ENCODE measurements at regions not wholly inside any gene's neighbourhood (a gene's known extent, or its start where the extent isn't known, plus 50 kb on each side); places are given as distances from the start of the nearest gene placed in this dataset.
"Not testable (repeated sequence)": the region's sequence is repeated elsewhere in the genome, so short reads cannot be mapped to it uniquely, and the experiment has no call there.

DNA sequence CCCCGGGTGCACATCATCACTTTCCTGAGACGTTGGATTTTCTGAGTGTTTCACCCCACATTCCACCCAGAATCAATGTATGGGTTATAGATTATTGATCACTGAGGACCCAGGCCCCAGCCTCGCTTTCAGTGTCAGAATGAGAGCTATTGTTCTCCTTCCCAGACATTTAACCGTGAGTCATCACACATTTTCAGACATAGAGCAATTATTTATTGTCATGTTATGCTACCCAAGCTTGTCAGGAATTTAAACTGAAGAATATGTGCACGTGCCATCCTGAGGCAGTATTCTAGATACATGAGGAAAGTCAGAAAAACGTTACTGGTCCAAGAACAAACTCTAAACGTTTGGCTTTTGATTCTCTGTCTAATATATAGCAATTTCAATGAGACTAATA lies 276.6 kb upstream of the ZNF507 start:
- no peak for TF ChIP-seq POLR2A (IDR thresholded peaks at IDR 0.05; ENCODE audit: low read depth, low read length)
- TF ChIP-seq SPI1 (IDR thresholded peaks at IDR 0.05; ENCODE audit: low read depth, low read length): no peak
- TF ChIP-seq PAX5 (IDR thresholded peaks at IDR 0.05; ENCODE audit: insufficient read depth, low read length, severe bottlenecking): no peak
- no peak for TF ChIP-seq POLR2AphosphoS5 (IDR thresholded peaks at IDR 0.05; ENCODE audit: low read depth, low read length)
- no peak for TF ChIP-seq TAF1 (IDR thresholded peaks at IDR 0.05; ENCODE audit: low read depth, low read length)
- TF ChIP-seq POU2F2 (IDR thresholded peaks at IDR 0.05; ENCODE audit: low read depth, low read length): no peak
- FAIRE-seq (no peak), DNase-seq (ENCODE audit: insufficient read length, low spot score) (no peak)

DNA sequence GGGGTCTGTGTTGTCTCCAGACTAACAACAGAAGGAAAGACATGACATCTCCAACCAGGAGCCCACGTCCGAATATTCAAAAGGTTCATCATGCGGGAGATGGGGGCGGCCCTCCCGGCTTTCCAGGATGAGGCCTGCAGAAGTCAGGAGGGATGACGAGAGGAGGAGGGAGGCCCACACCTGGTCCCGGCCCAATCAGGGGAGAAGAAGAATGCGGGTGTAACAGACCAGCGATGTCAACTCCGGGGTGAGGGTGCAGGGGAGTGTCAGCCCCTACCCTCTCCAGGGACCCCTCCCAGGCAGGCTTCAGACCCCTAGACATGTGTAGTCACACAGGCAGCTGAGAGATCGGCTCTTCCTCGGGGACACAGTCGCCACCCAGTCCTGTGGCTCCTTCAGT lies 275.3 kb upstream of the ZNF507 start:
- DNase-seq (ENCODE audit: insufficient read length, low spot score) (no peak), FAIRE-seq (no peak)
- no peak for TF ChIP-seq TAF1 (IDR thresholded peaks at IDR 0.05; ENCODE audit: low read depth, low read length)
- TF ChIP-seq POLR2AphosphoS5 (IDR thresholded peaks at IDR 0.05; ENCODE audit: low read depth, low read length): no peak
- TF ChIP-seq POLR2A (IDR thresholded peaks at IDR 0.05; ENCODE audit: low read depth, low read length): no peak
- no peak for TF ChIP-seq SPI1 (IDR thresholded peaks at IDR 0.05; ENCODE audit: low read depth, low read length)
- no peak for TF ChIP-seq POU2F2 (IDR thresholded peaks at IDR 0.05; ENCODE audit: low read depth, low read length)
- TF ChIP-seq PAX5 (IDR thresholded peaks at IDR 0.05; ENCODE audit: insufficient read depth, low read length, severe bottlenecking): no peak

DNA sequence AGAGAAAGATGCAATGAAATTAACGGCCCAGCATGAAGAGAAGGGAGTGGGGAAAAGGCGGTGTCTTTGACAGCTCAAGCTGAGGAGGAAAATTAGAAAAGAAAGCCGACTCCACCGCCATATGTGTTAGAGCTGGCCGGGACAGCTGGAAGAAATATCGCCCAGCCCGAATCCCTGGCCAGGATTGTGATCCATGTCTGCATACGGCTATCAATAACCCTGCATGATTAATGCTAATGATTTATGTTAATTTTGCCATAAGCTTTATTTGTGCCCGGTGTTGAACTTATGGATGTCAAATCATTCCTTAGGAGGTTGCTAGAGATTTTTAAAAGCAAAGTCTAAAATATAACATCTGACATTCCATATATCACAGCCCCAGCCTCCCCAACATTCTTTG lies 263.4 kb upstream of the ZNF507 start:
- DNase-seq (ENCODE audit: insufficient read length, low spot score) (no peak), FAIRE-seq (no peak)
- TF ChIP-seq TAF1 (IDR thresholded peaks at IDR 0.05; ENCODE audit: low read depth, low read length): no peak
- no peak for TF ChIP-seq SPI1 (IDR thresholded peaks at IDR 0.05; ENCODE audit: low read depth, low read length)
- no peak for TF ChIP-seq PAX5 (IDR thresholded peaks at IDR 0.05; ENCODE audit: insufficient read depth, low read length, severe bottlenecking)
- no peak for TF ChIP-seq POU2F2 (IDR thresholded peaks at IDR 0.05; ENCODE audit: low read depth, low read length)
- no peak for TF ChIP-seq POLR2A (IDR thresholded peaks at IDR 0.05; ENCODE audit: low read depth, low read length)
- TF ChIP-seq POLR2AphosphoS5 (IDR thresholded peaks at IDR 0.05; ENCODE audit: low read depth, low read length): no peak

DNA sequence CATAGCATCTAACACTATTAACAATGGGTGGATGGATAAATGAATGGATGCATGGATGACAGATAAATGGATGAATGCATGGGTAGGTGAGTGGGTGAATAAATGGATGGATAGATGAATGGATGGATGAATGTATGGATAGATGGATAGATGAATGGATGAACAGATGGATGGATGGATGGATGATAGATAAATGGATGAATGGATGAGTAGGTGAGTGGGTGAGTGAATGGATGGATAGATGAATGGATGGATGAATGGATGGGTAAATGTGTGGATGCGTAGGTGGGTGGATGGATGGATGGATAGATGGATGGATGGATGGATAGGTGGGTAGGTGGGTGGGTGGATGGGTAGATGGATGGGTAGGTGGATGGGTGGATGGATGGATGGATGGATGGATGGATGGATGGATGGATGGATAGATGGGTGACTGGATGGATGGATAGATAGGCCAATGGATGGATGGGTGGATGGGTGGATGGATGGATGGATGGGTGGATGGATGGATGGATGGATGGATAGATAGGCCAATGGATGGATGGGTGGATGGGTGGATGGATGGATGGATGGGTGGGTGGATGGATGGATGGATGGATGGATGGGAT lies 260.6 kb upstream of the ZNF507 start:
- FAIRE-seq; DNase-seq (ENCODE audit: insufficient read length, low spot score): not testable (repeated sequence)

DNA sequence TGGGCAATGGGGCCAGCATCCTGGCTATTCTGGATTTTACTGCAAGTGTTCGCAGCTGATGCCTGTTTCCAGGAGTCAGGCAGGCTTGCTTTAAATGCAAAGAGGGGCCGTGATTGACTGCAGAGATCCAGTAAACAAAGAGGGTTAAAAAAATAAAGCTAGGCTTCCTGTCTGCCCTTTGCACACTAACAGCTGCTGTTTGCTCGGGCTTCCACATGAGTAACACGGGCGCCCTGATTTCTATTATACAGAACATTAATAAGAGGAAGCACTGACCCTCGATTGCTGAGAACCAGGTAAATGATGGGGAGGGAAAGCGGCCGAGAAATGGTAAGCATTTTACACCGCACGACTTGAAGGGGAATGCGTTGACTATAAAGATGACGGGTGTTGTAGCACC lies 254.2 kb upstream of the ZNF507 start:
- FAIRE-seq (no peak), DNase-seq (ENCODE audit: insufficient read length, low spot score) (no peak)
- TF ChIP-seq PAX5 (IDR thresholded peaks at IDR 0.05; ENCODE audit: insufficient read depth, low read length, severe bottlenecking) (no peak), POU2F2 (IDR thresholded peaks at IDR 0.05; ENCODE audit: low read depth, low read length) (no peak), POLR2AphosphoS5 (IDR thresholded peaks at IDR 0.05; ENCODE audit: low read depth, low read length) (no peak), TAF1 (IDR thresholded peaks at IDR 0.05; ENCODE audit: low read depth, low read length) (no peak), SPI1 (IDR thresholded peaks at IDR 0.05; ENCODE audit: low read depth, low read length) (no peak), POLR2A (IDR thresholded peaks at IDR 0.05; ENCODE audit: low read depth, low read length) (no peak)

DNA sequence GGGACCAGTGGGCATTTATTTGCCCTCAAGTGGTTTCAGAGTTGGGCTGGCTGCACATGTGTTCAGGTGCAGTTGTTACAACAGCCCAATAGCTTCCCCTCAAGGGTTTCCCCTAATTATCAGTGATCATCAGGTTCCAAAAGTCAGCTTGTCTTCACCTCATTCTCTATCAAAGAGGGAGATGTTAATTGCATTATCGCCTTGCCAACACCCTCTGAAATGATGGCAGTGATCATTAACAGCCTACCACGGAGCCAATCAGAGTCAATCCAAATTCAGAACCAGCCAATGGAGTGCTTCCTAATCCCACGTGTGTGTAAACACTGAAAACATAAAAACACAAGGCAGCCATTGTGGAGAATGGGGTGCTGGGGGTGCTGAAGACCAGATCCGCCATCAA lies 248.4 kb upstream of the ZNF507 start:
- no peak for FAIRE-seq
- no peak for DNase-seq (ENCODE audit: insufficient read length, low spot score)
- TF ChIP-seq TAF1 (IDR thresholded peaks at IDR 0.05; ENCODE audit: low read depth, low read length) (no peak), POU2F2 (IDR thresholded peaks at IDR 0.05; ENCODE audit: low read depth, low read length) (no peak), POLR2A (IDR thresholded peaks at IDR 0.05; ENCODE audit: low read depth, low read length) (no peak), SPI1 (IDR thresholded peaks at IDR 0.05; ENCODE audit: low read depth, low read length) (no peak), PAX5 (IDR thresholded peaks at IDR 0.05; ENCODE audit: insufficient read depth, low read length, severe bottlenecking) (no peak), POLR2AphosphoS5 (IDR thresholded peaks at IDR 0.05; ENCODE audit: low read depth, low read length) (no peak)

DNA sequence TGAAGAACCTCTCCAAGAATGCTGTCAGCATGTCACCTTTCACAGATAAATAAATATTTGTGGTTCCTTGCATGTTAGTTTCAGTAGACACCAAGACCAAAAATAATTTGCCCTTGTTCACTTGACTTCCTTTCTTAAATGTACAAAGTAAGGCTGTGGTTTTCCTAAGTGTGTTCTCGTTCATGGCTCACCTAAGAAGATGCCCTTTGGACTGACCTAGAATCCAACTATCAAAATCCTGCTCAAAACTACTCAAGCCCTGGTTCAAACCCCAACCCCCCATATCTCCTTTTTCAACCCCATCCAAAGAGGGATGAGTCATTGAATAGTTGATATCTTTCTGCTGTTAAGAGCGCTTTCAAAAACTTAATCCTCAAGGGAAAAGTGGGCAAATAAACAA lies 247.8 kb upstream of the ZNF507 start:
- TF ChIP-seq POLR2AphosphoS5 (IDR thresholded peaks at IDR 0.05; ENCODE audit: low read depth, low read length): no peak
- no peak for TF ChIP-seq TAF1 (IDR thresholded peaks at IDR 0.05; ENCODE audit: low read depth, low read length)
- TF ChIP-seq POU2F2 (IDR thresholded peaks at IDR 0.05; ENCODE audit: low read depth, low read length): no peak
- TF ChIP-seq POLR2A (IDR thresholded peaks at IDR 0.05; ENCODE audit: low read depth, low read length): no peak
- TF ChIP-seq SPI1 (IDR thresholded peaks at IDR 0.05; ENCODE audit: low read depth, low read length): no peak
- TF ChIP-seq PAX5 (IDR thresholded peaks at IDR 0.05; ENCODE audit: insufficient read depth, low read length, severe bottlenecking): no peak
- DNase-seq (ENCODE audit: insufficient read length, low spot score) (no peak), FAIRE-seq (no peak)

DNA sequence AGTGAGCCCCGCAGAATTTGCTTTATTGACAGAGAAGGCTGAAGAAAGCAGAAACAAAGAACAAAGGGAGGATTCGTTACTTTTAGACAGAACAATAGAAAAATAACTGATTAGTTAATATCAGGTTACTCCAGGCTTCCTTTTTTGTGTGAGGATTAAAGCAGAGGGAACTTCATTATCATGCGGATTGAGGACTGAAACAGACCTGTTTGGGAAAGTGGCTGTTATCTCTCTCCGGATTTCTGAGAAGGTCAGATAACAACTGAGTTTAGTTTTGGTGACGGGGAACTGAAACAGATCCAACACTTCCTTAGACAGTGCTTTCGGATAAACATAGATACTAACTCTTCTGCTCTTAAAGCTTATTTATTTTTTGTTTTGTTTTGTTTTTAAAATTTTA lies 246.4 kb upstream of the ZNF507 start:
- no peak for FAIRE-seq
- TF ChIP-seq POU2F2 (IDR thresholded peaks at IDR 0.05; ENCODE audit: low read depth, low read length): no peak
- no peak for TF ChIP-seq PAX5 (IDR thresholded peaks at IDR 0.05; ENCODE audit: insufficient read depth, low read length, severe bottlenecking)
- no peak for TF ChIP-seq TAF1 (IDR thresholded peaks at IDR 0.05; ENCODE audit: low read depth, low read length)
- no peak for TF ChIP-seq POLR2AphosphoS5 (IDR thresholded peaks at IDR 0.05; ENCODE audit: low read depth, low read length)
- no peak for TF ChIP-seq POLR2A (IDR thresholded peaks at IDR 0.05; ENCODE audit: low read depth, low read length)
- no peak for TF ChIP-seq SPI1 (IDR thresholded peaks at IDR 0.05; ENCODE audit: low read depth, low read length)
- no peak for DNase-seq (ENCODE audit: insufficient read length, low spot score)

DNA sequence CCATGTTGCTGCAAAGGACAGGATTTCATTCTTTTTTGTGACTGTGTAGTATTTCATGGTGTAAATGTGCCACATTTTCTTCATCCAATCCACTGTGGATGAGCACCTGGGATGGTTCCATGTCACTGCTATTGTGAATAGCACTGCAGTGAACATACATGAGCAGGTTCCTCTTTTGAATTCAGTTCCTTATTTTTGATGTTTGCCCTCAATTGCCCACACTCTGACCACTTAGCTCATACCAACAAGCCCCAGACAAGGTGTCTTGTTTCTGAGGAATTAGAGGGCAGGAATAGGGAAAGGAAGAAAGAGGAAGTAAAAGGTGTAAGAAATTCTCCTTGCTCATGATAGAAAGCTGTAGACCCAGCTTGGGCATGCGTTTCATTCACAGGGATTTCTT lies 244.2 kb upstream of the ZNF507 start:
- DNase-seq (ENCODE audit: insufficient read length, low spot score) (no peak), FAIRE-seq (no peak)
- TF ChIP-seq SPI1 (IDR thresholded peaks at IDR 0.05; ENCODE audit: low read depth, low read length) (no peak), POU2F2 (IDR thresholded peaks at IDR 0.05; ENCODE audit: low read depth, low read length) (no peak), POLR2AphosphoS5 (IDR thresholded peaks at IDR 0.05; ENCODE audit: low read depth, low read length) (no peak), PAX5 (IDR thresholded peaks at IDR 0.05; ENCODE audit: insufficient read depth, low read length, severe bottlenecking) (no peak), POLR2A (IDR thresholded peaks at IDR 0.05; ENCODE audit: low read depth, low read length) (no peak), TAF1 (IDR thresholded peaks at IDR 0.05; ENCODE audit: low read depth, low read length) (no peak)

DNA sequence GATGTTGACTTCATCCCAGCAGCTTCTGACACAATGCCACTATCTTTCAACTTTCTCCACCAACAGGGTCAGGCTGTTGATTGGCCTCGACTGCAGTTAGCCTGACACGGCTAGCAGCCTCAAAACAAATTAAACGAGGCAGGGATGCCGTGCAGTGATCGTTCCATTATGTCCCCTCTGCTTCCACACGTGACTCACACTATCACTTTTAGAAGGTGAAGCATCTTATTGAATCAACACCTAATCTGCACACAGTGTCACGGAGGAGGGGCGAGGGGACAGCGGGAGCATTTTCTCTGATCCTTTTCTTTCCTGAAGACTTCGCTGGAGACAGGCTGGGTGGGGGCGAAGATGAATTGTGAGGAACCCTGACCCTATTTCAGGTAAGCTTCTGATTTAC lies 241.9 kb upstream of the ZNF507 start:
- DNase-seq (ENCODE audit: insufficient read length, low spot score) (no peak), FAIRE-seq (no peak)
- TF ChIP-seq POU2F2 (IDR thresholded peaks at IDR 0.05; ENCODE audit: low read depth, low read length) (no peak), POLR2AphosphoS5 (IDR thresholded peaks at IDR 0.05; ENCODE audit: low read depth, low read length) (no peak), TAF1 (IDR thresholded peaks at IDR 0.05; ENCODE audit: low read depth, low read length) (no peak), PAX5 (IDR thresholded peaks at IDR 0.05; ENCODE audit: insufficient read depth, low read length, severe bottlenecking) (no peak), SPI1 (IDR thresholded peaks at IDR 0.05; ENCODE audit: low read depth, low read length) (no peak), POLR2A (IDR thresholded peaks at IDR 0.05; ENCODE audit: low read depth, low read length) (no peak)
